WTC11 (cell line): ENCODE measurements at regions not wholly inside any gene's neighbourhood (a gene's known extent, or its start where the extent isn't known, plus 50 kb on each side); places are given as distances from the start of the nearest gene placed in this dataset.

Source experiments
- AFF4 ChIP-seq: sonication (generic); formaldehyde crosslinking; IDR thresholded peaks from 2 replicates; pipeline ENCODE4 v1.8.1; 2023; ENCODE audit warnings: mild to moderate bottlenecking, missing genetic modification reagents, borderline replicate concordance
- ATF2 ChIP-seq: sonication (generic); formaldehyde crosslinking; IDR thresholded peaks from 2 replicates; pipeline ENCODE4 v1.8.1; 2022; ENCODE audit warnings: low read depth, missing genetic modification reagents, borderline replicate concordance
- E2F1 ChIP-seq: sonication (generic); formaldehyde crosslinking; IDR thresholded peaks from 2 replicates; pipeline ENCODE4 v1.8.0; 2022; ENCODE audit warnings: mild to moderate bottlenecking, missing genetic modification reagents
- ETV6 ChIP-seq: sonication (generic); formaldehyde crosslinking; IDR thresholded peaks from 2 replicates; pipeline ENCODE4 v1.8.1; 2022; ENCODE audit warnings: mild to moderate bottlenecking, missing genetic modification reagents
- FOXP1 ChIP-seq: sonication (generic); formaldehyde crosslinking; IDR thresholded peaks from 2 replicates; pipeline ENCODE4 v1.8.0; 2022; ENCODE audit warnings: missing genetic modification reagents, mild to moderate bottlenecking, moderate library complexity, borderline replicate concordance
- JUN ChIP-seq: sonication (generic); formaldehyde crosslinking; IDR thresholded peaks from 2 replicates; pipeline ENCODE4 v1.8.0; 2023; ENCODE audit warnings: mild to moderate bottlenecking, missing genetic modification reagents
- MXD4 ChIP-seq: fragments of 250-450 bp; sonication (Bioruptor Pico); IDR thresholded peaks from 2 replicates; pipeline ENCODE4 v1.8.0; 2021; ENCODE audit warnings: mild to moderate bottlenecking, moderate library complexity, borderline replicate concordance
- ZNF121 ChIP-seq: sonication (generic); formaldehyde crosslinking; IDR thresholded peaks from 2 replicates; pipeline ENCODE4 v1.8.0; 2023; ENCODE audit warnings: missing genetic modification reagents
- ZNF671 ChIP-seq: fragments of 250-450 bp; sonication (Bioruptor Pico); IDR thresholded peaks from 2 replicates; pipeline ENCODE4 v1.8.0; 2021; ENCODE audit warnings: mild to moderate bottlenecking
- TF ChIP-seq, protein P1 (sequence below): fragments of 200-600 bp; IDR thresholded peaks from 2 replicates; pipeline ENCODE4 v1.8.0; 2022; ENCODE audit warnings: antibody characterized with exemption
- TF ChIP-seq, protein P2 (sequence below): sonication (generic); formaldehyde crosslinking; IDR thresholded peaks from 2 replicates; pipeline ENCODE4 v1.8.1; 2023; ENCODE audit warnings: mild to moderate bottlenecking, missing genetic modification reagents, moderate library complexity
- TF ChIP-seq, protein P3 (sequence below): sonication (generic); formaldehyde crosslinking; IDR thresholded peaks from 2 replicates; pipeline ENCODE4 v1.8.1; 2023; ENCODE audit warnings: mild to moderate bottlenecking, missing genetic modification reagents, moderate library complexity
- TF ChIP-seq, protein P4 (sequence below): sonication (generic); formaldehyde crosslinking; IDR thresholded peaks from 2 replicates; pipeline ENCODE4 v1.8.0; 2022; ENCODE audit warnings: mild to moderate bottlenecking, missing genetic modification reagents
- TF ChIP-seq, protein P5 (sequence below): sonication (generic); formaldehyde crosslinking; IDR thresholded peaks from 2 replicates; pipeline ENCODE4 v1.8.0; 2022; ENCODE audit warnings: missing genetic modification reagents

DNA sequence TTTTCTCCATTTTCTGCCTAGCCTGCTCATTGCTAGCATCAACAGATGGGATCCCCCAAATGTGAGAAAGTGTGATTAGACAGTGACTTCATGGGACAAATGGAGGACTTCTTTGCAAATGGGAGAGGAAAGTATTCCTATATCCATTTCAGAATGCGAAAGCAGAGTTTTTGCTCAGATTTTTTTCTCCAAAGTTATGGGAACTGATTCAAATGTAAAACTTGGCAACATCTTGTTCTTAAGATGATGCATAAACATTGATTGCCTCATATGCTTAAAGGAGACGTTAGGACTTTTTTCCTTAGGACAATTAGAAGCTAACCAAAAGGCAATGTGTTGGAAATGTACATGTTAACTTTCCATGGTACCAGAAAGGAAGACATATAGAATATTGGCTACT lies 704.3 kb upstream of the ZNF608 start:
- TF ChIP-seq, protein P1, sequence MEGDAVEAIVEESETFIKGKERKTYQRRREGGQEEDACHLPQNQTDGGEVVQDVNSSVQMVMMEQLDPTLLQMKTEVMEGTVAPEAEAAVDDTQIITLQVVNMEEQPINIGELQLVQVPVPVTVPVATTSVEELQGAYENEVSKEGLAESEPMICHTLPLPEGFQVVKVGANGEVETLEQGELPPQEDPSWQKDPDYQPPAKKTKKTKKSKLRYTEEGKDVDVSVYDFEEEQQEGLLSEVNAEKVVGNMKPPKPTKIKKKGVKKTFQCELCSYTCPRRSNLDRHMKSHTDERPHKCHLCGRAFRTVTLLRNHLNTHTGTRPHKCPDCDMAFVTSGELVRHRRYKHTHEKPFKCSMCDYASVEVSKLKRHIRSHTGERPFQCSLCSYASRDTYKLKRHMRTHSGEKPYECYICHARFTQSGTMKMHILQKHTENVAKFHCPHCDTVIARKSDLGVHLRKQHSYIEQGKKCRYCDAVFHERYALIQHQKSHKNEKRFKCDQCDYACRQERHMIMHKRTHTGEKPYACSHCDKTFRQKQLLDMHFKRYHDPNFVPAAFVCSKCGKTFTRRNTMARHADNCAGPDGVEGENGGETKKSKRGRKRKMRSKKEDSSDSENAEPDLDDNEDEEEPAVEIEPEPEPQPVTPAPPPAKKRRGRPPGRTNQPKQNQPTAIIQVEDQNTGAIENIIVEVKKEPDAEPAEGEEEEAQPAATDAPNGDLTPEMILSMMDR, result no peak
- no peak for TF ChIP-seq E2F1 (CRISPR knock-in tag)
- TF ChIP-seq, protein P2, sequence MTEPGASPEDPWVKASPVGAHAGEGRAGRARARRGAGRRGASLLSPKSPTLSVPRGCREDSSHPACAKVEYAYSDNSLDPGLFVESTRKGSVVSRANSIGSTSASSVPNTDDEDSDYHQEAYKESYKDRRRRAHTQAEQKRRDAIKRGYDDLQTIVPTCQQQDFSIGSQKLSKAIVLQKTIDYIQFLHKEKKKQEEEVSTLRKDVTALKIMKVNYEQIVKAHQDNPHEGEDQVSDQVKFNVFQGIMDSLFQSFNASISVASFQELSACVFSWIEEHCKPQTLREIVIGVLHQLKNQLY, result no peak
- no peak for TF ChIP-seq ZNF121 (CRISPR knock-in tag)
- TF ChIP-seq, protein P3, sequence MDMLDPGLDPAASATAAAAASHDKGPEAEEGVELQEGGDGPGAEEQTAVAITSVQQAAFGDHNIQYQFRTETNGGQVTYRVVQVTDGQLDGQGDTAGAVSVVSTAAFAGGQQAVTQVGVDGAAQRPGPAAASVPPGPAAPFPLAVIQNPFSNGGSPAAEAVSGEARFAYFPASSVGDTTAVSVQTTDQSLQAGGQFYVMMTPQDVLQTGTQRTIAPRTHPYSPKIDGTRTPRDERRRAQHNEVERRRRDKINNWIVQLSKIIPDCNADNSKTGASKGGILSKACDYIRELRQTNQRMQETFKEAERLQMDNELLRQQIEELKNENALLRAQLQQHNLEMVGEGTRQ (CRISPR knock-in tag), result no peak
- no peak for TF ChIP-seq ATF2 (CRISPR knock-in tag)
- TF ChIP-seq, protein P4, sequence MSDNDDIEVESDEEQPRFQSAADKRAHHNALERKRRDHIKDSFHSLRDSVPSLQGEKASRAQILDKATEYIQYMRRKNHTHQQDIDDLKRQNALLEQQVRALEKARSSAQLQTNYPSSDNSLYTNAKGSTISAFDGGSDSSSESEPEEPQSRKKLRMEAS, result no peak
- no peak for TF ChIP-seq AFF4 (CRISPR knock-in tag)
- TF ChIP-seq FOXP1 (CRISPR knock-in tag), result no peak
- TF ChIP-seq JUN (CRISPR knock-in tag), result no peak
- TF ChIP-seq, protein P5, sequence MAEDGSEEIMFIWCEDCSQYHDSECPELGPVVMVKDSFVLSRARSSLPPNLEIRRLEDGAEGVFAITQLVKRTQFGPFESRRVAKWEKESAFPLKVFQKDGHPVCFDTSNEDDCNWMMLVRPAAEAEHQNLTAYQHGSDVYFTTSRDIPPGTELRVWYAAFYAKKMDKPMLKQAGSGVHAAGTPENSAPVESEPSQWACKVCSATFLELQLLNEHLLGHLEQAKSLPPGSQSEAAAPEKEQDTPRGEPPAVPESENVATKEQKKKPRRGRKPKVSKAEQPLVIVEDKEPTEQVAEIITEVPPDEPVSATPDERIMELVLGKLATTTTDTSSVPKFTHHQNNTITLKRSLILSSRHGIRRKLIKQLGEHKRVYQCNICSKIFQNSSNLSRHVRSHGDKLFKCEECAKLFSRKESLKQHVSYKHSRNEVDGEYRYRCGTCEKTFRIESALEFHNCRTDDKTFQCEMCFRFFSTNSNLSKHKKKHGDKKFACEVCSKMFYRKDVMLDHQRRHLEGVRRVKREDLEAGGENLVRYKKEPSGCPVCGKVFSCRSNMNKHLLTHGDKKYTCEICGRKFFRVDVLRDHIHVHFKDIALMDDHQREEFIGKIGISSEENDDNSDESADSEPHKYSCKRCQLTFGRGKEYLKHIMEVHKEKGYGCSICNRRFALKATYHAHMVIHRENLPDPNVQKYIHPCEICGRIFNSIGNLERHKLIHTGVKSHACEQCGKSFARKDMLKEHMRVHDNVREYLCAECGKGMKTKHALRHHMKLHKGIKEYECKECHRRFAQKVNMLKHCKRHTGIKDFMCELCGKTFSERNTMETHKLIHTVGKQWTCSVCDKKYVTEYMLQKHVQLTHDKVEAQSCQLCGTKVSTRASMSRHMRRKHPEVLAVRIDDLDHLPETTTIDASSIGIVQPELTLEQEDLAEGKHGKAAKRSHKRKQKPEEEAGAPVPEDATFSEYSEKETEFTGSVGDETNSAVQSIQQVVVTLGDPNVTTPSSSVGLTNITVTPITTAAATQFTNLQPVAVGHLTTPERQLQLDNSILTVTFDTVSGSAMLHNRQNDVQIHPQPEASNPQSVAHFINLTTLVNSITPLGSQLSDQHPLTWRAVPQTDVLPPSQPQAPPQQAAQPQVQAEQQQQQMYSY, result no peak
- TF ChIP-seq ZNF671 (CRISPR knock-in tag), result no peak
- no peak for TF ChIP-seq ETV6
- TF ChIP-seq MXD4, result no peak
